Endothelial cell of umbilical vein (primary cell): ENCODE measurements at regions not wholly inside any gene's neighbourhood (a gene's known extent, or its start where the extent isn't known, plus 50 kb on each side); places are given as distances from the start of the nearest gene placed in this dataset.

Experiments
- BruUV-seq: library from RNA; stranded (reverse); fragments of 400-500 nt; replicated peaks from 2 replicates; lab custom pipeline; 2021; lab: Mats Ljungman, UMichigan
- CTCF ChIA-PET: fragments of 300-600, 350-600 bp; sonication (Branson Sonifier 250); formaldehyde crosslinking; loops from one replicate; lab custom pipeline; 2021; ENCODE audit warnings: antibody characterized with exemption, inconsistent platforms; lab: Charles Lee
- POLR2A ChIA-PET: fragments of 300-600, 350-600 bp; sonication (Branson Sonifier 250); formaldehyde crosslinking; loops from one replicate; lab custom pipeline; 2021; ENCODE audit warnings: antibody characterized with exemption, inconsistent platforms; lab: Charles Lee
- DNase-seq: peaks from one replicate; pipeline ENCODE4 v3.0.0-alpha.2; 2011; ENCODE audit warnings: low read depth, low spot score
- FAIRE-seq: peaks from 2 replicates; lab custom pipeline; 2011; peaks lifted over from hg19 to GRCh38; lab: Jason Lieb, UNC
- H2AFZ ChIP-seq: 2 replicates; pipeline ENCODE4 v1.6.0; 2012; ENCODE audit warnings: low read depth, low read length, control low read depth, inconsistent platforms
- H3K27ac ChIP-seq: 2 replicates; pipeline ENCODE4 v1.5.1; 2011; ENCODE audit warnings: low read depth, mild to moderate bottlenecking, control low read depth, low read length, moderate library complexity; ENCODE audit not compliant: insufficient read depth
- H3K27me3 ChIP-seq, 2 experiments: 2 replicates each; pipeline versions ENCODE4 v1.6.0 to v1.6.1; 2011; ENCODE audit warnings: low read length in 2 of 2, mixed read lengths in 1 of 2; ENCODE audit not compliant: control insufficient read depth in 2 of 2, insufficient read depth in 2 of 2
- H3K36me3 ChIP-seq, 2 experiments: 2 replicates in 1 of 2; 3 replicates in 1 of 2; pipeline ENCODE4 v1.5.1; 2011; ENCODE audit warnings: low read length in 2 of 2, mild to moderate bottlenecking in 1 of 2, moderate library complexity in 1 of 2; ENCODE audit not compliant: control insufficient read depth in 2 of 2, insufficient read depth in 2 of 2; ENCODE audit errors: extremely low read depth in 1 of 2
- H3K4me1 ChIP-seq: 3 replicates; pipeline ENCODE4 v1.5.1; 2011; ENCODE audit warnings: mild to moderate bottlenecking, low read length; ENCODE audit not compliant: control insufficient read depth, insufficient read depth; ENCODE audit errors: extremely low read depth
- H3K4me2 ChIP-seq: 2 replicates; pipeline ENCODE4 v1.6.1; 2011; ENCODE audit warnings: low read length, control low read depth, mixed read lengths; ENCODE audit not compliant: insufficient read depth
- H3K4me3 ChIP-seq, 3 experiments: fragments of 200-600 bp in 1 of 3; sonication (generic), shearing (Covaris generic) in 1 of 3; replicated peaks in 1 of 3; 2 replicates each; pipeline ENCODE4 v1.5.1; 2011 to 2016; ENCODE audit warnings: control low read depth in 3 of 3, low read length in 3 of 3, mild to moderate bottlenecking in 2 of 3, inconsistent platforms in 1 of 3, low read depth in 1 of 3, moderate library complexity in 1 of 3; ENCODE audit not compliant: insufficient read depth in 1 of 3
- H3K79me2 ChIP-seq: 2 replicates; pipeline ENCODE4 v1.6.0; 2012; ENCODE audit warnings: low read length, inconsistent platforms; ENCODE audit not compliant: control insufficient read depth, insufficient read depth
- H3K9ac ChIP-seq: replicated peaks from 2 replicates; pipeline ENCODE3; 2011; ENCODE audit warnings: low read length, control low read depth; ENCODE audit not compliant: insufficient read depth; ENCODE audit errors: extremely low read depth
- H3K9me1 ChIP-seq: replicated peaks from 3 replicates; pipeline ENCODE4 v1.6.0; 2011; ENCODE audit warnings: mild to moderate bottlenecking, low read length; ENCODE audit not compliant: control insufficient read depth, insufficient read depth; ENCODE audit errors: extremely low read depth
- H3K9me3 ChIP-seq: replicated peaks from 2 replicates; pipeline ENCODE4 v1.5.1; 2012; ENCODE audit warnings: low read length, inconsistent platforms; ENCODE audit not compliant: control insufficient read depth, insufficient read depth
- H4K20me1 ChIP-seq: replicated peaks from 2 replicates; pipeline ENCODE3; 2011; ENCODE audit warnings: mild to moderate bottlenecking, low read length; ENCODE audit not compliant: control insufficient read depth, insufficient read depth; ENCODE audit errors: extremely low read depth
- CTCF ChIP-seq, 2 donors: IDR thresholded peaks; 1 replicate in 1 of 2; 2 replicates in 1 of 2; pipeline ENCODE4 v1.5.1; 2011; ENCODE audit warnings: low read length in 2 of 2, mild to moderate bottlenecking in 2 of 2, moderate library complexity in 2 of 2, control low read depth in 1 of 2, inconsistent platforms in 1 of 2, low read depth in 1 of 2; ENCODE audit not compliant: insufficient read depth in 1 of 2; ENCODE audit errors: extremely low read depth in 1 of 2
- EZH2 ChIP-seq: IDR thresholded peaks from 2 replicates; pipeline ENCODE4 v1.6.1; 2012; ENCODE audit warnings: borderline replicate concordance, low read depth, mild to moderate bottlenecking, moderate library complexity, low read length, inconsistent platforms; ENCODE audit not compliant: severe bottlenecking
- FOS ChIP-seq: IDR thresholded peaks from 2 replicates; pipeline ENCODE4 v1.6.1; 2011; ENCODE audit warnings: mild to moderate bottlenecking, low read length, moderate library complexity, borderline replicate concordance; ENCODE audit not compliant: insufficient read depth
- GATA2 ChIP-seq: IDR thresholded peaks from 2 replicates; pipeline ENCODE4 v1.7.0; 2011; ENCODE audit warnings: low read depth, mild to moderate bottlenecking, moderate library complexity, mixed read lengths, low read length; ENCODE audit not compliant: insufficient read length, insufficient read depth
- JUN ChIP-seq: IDR thresholded peaks from 2 replicates; pipeline ENCODE4 v1.6.1; 2011; ENCODE audit warnings: borderline replicate concordance, low read depth; ENCODE audit not compliant: insufficient read length, insufficient read depth
- MAX ChIP-seq: IDR thresholded peaks from 2 replicates; pipeline ENCODE4 v1.6.1; 2011; ENCODE audit not compliant: insufficient read depth, insufficient read length
- MYC ChIP-seq: IDR thresholded peaks from one replicate; pipeline ENCODE4 v1.6.1; 2011; ENCODE audit warnings: mild to moderate bottlenecking, low read depth, low read length
- POLR2A ChIP-seq: IDR thresholded peaks from 2 replicates; pipeline ENCODE4 v1.6.1; 2012; ENCODE audit warnings: low read depth, mild to moderate bottlenecking, control low read depth, low read length
- POLR2AphosphoS5 ChIP-seq: IDR thresholded peaks from 2 replicates; pipeline ENCODE4 v1.6.1; 2012; ENCODE audit warnings: low read depth, mild to moderate bottlenecking, control low read depth, low read length, moderate library complexity; ENCODE audit not compliant: insufficient read depth
- dilution Hi-C: fragments of 300-500 bp; cut with MboI; formaldehyde crosslinking; loops from one replicate; pipeline ENCODE4 v1.15.0; 2019; ENCODE audit warnings: low sequenced_read_pairs; ENCODE audit not compliant: extremely low pct_ligation_motif_present
- intact Hi-C: fragments of 100-400 bp; cut with micrococcal nuclease; formaldehyde crosslinking; loops from one replicate; pipeline ENCODE4 v1.10.0; 2022

- no peaks in the 10 kb centered on the region for H3K4me1 ChIP-seq
- dilution Hi-C loops, result no loop called here
Measured at GRCh38 chr1:228865627-228866330, 130.5 kb downstream of the RHOU start.

More at GRCh38 chr1:228865627-228866330, 130.5 kb downstream of the RHOU start:
- intact Hi-C loops, result no loop called here
- no peak overlapping the region for H3K27ac ChIP-seq
- CTCF ChIA-PET, result interaction anchor here (1.1 kb wide), 1 partner anchor 361 kb away, joined by 4 read pairs; no protein-coding TSS in a partner anchor
- H3K4me3 ChIP-seq, result no peak overlapping the region
- no peaks in the 10 kb centered on the region for H3K9me3 ChIP-seq
- no peaks in the 10 kb centered on the region for H4K20me1 ChIP-seq
- no peaks in the 10 kb centered on the region for H3K27me3 ChIP-seq
- no peak overlapping the region for H3K4me2 ChIP-seq
- POLR2A ChIA-PET, result no interaction called here
- BruUV-seq, result no TSS peak
- H3K36me3 ChIP-seq, result no peaks in the 10 kb centered on the region
- no peak overlapping the region for H2AFZ ChIP-seq
- H3K79me2 ChIP-seq, result no peaks in the 10 kb centered on the region
- no peaks in the 10 kb centered on the region for H3K9me1 ChIP-seq
- FAIRE-seq (no peak), DNase-seq (no peak)
- TF ChIP-seq POLR2AphosphoS5 (no peak), CTCF (IDR thresholded peaks at IDR 0.05; ENCODE audit: extremely low read depth in 1 of 2, insufficient read depth in 1 of 2, low read depth in 1 of 2, low read length in 2 of 2) (no peak), MAX (no peak), GATA2 (no peak), MYC (no peak), POLR2A (no peak), FOS (no peak), JUN (no peak), EZH2 (no peak)
- no peak overlapping the region for H3K9ac ChIP-seq
